Panc1 (cell line): ENCODE measurements at regions not wholly inside any gene's neighbourhood (a gene's known extent, or its start where the extent isn't known, plus 50 kb on each side); places are given as distances from the start of the nearest gene placed in this dataset.

Experiments used
- CTCF ChIP-seq: fragments of 450-650 bp; IDR thresholded peaks from 2 replicates; pipeline ENCODE4 v1.5.1; 2017; ENCODE audit warnings: mild to moderate bottlenecking
- POLR2AphosphoS5 ChIP-seq: IDR thresholded peaks from 2 replicates; pipeline ENCODE4 v1.6.1; 2012; ENCODE audit warnings: mild to moderate bottlenecking, low read depth, low read length, moderate library complexity

- no peak for TF ChIP-seq CTCF
- TF ChIP-seq POLR2AphosphoS5: no peak
These were observed 131.3 kb downstream of the INHBA start for GRCh38 chr7:41571573-41571972.
